MCF 10A (cell line): ENCODE measurements at regions not wholly inside any gene's neighbourhood (a gene's known extent, or its start where the extent isn't known, plus 50 kb on each side); places are given as distances from the start of the nearest gene placed in this dataset.
"Not testable (repeated sequence)": the region's sequence is repeated elsewhere in the genome, so short reads cannot be mapped to it uniquely, and the experiment has no call there.

ENCODE experiments used
- BruUV-seq: library from RNA; stranded (reverse); fragments of 400-500 nt; replicated peaks from 2 replicates; lab custom pipeline; 2021; lab: Mats Ljungman, UMichigan
- CTCF ChIA-PET: fragments of 300-600 bp; sonication (Branson Sonifier 250); formaldehyde crosslinking; extraction: SDS; loops from one replicate; lab custom pipeline; 2021; ENCODE audit warnings: antibody characterized with exemption, inconsistent platforms; lab: Yijun Ruan, JAX
- POLR2A ChIA-PET: fragments of 300-600, 350-650 bp; sonication (Branson Sonifier 250); formaldehyde crosslinking; extraction: SDS; loops from one replicate; lab custom pipeline; 2020; ENCODE audit warnings: antibody characterized with exemption, inconsistent platforms; lab: Yijun Ruan, JAX
- DNase-seq: peaks from one replicate; pipeline ENCODE4 v3.0.0-alpha.2; 2018; ENCODE audit not compliant: unreplicated experiment
- H3K27ac Mint-ChIP-seq: one replicate; pipeline ENCODE4 v1.8.0; 2022; ENCODE audit warnings: mild to moderate bottlenecking, low read depth, mixed read lengths; ENCODE audit not compliant: unreplicated experiment
- H3K27me3 Mint-ChIP-seq: one replicate; pipeline ENCODE4 v1.8.0; 2022; ENCODE audit warnings: mixed read lengths; ENCODE audit not compliant: insufficient read depth, unreplicated experiment
- H3K36me3 Mint-ChIP-seq: one replicate; pipeline ENCODE4 v1.8.0; 2022; ENCODE audit warnings: mild to moderate bottlenecking, moderate library complexity, mixed read lengths; ENCODE audit not compliant: insufficient read depth, unreplicated experiment
- H3K4me1 Mint-ChIP-seq: one replicate; pipeline ENCODE4 v1.8.0; 2022; ENCODE audit warnings: mixed read lengths; ENCODE audit not compliant: insufficient read depth, unreplicated experiment
- H3K4me3 Mint-ChIP-seq: one replicate; pipeline ENCODE4 v1.8.0; 2022; ENCODE audit warnings: mild to moderate bottlenecking, moderate library complexity, mixed read lengths; ENCODE audit not compliant: unreplicated experiment
- H3K9me3 Mint-ChIP-seq: one replicate; pipeline ENCODE4 v1.8.0; 2022; ENCODE audit warnings: mixed read lengths; ENCODE audit not compliant: unreplicated experiment
- intact Hi-C: fragments of 100-400 bp; cut with micrococcal nuclease; formaldehyde crosslinking; loops from 2 replicates; pipeline ENCODE4 v1.14.1; 2022
- TF ChIP-seq, protein P1 (sequence below): fragments of 200-600 bp; IDR thresholded peaks from one replicate; pipeline ENCODE4 v1.8.0; 2022; ENCODE audit warnings: antibody characterized with exemption, mild to moderate bottlenecking; ENCODE audit not compliant: unreplicated experiment

DNA sequence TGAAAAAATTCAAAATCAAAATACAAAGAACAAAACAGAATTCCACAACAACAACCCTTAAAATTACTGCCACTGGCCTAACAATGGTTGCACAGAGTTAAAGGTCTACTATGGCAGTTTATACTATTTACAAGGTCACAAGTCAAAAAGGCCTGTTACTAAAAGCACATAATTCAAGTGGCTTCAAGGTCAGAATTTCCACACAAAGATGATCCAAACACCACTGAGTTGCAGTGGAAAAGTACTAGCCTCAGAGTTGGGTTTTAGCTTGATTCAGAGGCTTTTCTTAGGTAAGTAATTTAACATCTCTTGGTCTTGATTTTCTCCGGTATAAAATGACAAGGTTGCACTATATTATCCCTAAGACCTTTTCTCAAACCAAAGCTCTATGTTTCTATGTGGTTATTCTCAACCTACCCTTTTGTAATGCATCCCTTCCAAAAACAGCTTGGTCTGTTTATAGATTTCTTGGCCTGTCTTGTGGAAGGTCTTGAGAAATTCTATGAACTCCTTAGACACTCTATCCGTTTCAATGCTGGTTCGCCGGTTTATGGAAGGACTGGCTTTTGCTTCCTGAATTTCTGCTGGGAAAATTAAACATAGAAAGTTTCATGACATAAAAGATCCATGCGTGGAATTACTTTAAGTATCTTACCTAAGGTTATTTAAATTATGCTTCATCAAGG lies 69.5 kb downstream of the MDH2 start:
- H3K36me3 Mint-ChIP-seq, H3K4me3 Mint-ChIP-seq, H3K9me3 Mint-ChIP-seq, BruUV-seq, CTCF ChIA-PET, H3K27ac Mint-ChIP-seq, H3K27me3 Mint-ChIP-seq, POLR2A ChIA-PET, DNase-seq, intact Hi-C loops, H3K4me1 Mint-ChIP-seq: not testable (repeated sequence)

DNA sequence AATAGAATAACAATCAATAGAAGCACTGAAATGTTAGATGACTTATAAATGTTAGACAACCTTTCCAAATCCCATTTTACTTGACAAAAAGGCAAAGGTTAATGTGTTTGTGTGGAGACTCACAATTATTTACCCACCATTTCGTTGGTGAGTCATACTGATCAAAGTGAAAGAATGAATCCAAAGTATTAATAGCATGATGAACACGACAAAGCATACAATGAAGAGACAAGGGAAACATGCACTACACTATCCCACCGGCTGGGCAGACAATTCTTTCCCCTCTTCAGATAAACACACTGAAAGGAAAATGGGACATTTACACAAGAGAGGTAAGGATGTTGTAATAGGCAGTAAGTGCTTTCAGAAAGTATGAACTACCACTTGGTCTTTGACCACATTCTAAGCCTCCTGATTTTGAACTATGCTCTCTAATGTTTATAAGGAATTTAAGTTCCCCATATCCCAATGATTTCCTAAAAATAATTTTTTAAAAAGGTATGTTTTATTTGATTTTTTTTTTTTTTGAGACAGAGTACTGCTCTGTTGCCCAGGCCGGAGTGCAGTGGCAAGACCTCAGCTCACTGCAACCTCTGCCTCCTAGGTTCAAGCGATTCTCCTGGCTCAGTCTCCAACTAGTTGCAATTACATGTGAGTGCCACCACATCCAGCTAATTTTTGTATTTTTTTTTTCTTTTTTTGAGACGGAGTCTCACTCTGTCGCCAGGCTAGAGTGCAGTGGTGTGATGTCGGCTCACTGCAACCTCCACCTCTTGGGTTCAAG lies 70.5 kb downstream of the MDH2 start:
- intact Hi-C loops, BruUV-seq, H3K36me3 Mint-ChIP-seq, H3K27ac Mint-ChIP-seq, POLR2A ChIA-PET, H3K9me3 Mint-ChIP-seq, H3K27me3 Mint-ChIP-seq, H3K4me3 Mint-ChIP-seq, H3K4me1 Mint-ChIP-seq: not testable (repeated sequence)
- peak; percentile 0 for DNase-seq
- CTCF ChIA-PET: interaction anchor here (0.7 to 1.9 kb wide), 3 partner anchors 9 to 252 kb away, joined by 3 to 4 read pairs (median 3); no protein-coding TSS in a partner anchor

DNA sequence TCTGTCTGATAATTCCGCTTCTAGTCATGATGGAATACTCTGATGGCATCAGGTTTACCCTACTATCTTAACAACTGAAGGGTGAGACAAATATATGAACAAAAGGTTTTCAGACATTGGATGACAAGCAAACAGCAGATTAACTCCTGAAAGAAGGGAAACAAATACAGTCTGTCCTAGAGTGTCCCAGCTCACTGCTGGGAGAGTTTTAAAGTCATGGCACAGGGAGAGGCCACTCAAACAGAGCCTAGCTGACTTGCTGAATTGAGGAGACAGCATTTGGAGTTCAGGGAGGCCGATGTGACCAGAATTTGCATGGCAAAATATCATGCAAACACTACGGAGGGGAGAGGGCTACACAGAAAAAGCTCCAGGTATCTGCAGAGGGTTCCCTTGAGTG lies 73.1 kb downstream of the MDH2 start:
- intact Hi-C loops: no loop called here
- DNase-seq: no peak
- H3K4me3 Mint-ChIP-seq: no peak overlapping the region
- H3K27me3 Mint-ChIP-seq: no peaks in the 10 kb centered on the region
- TF ChIP-seq, protein P1, sequence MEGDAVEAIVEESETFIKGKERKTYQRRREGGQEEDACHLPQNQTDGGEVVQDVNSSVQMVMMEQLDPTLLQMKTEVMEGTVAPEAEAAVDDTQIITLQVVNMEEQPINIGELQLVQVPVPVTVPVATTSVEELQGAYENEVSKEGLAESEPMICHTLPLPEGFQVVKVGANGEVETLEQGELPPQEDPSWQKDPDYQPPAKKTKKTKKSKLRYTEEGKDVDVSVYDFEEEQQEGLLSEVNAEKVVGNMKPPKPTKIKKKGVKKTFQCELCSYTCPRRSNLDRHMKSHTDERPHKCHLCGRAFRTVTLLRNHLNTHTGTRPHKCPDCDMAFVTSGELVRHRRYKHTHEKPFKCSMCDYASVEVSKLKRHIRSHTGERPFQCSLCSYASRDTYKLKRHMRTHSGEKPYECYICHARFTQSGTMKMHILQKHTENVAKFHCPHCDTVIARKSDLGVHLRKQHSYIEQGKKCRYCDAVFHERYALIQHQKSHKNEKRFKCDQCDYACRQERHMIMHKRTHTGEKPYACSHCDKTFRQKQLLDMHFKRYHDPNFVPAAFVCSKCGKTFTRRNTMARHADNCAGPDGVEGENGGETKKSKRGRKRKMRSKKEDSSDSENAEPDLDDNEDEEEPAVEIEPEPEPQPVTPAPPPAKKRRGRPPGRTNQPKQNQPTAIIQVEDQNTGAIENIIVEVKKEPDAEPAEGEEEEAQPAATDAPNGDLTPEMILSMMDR: no peak
- CTCF ChIA-PET: interaction anchor here (0.7 kb wide), 1 partner anchor 8 kb away, joined by 3 read pairs; no protein-coding TSS in a partner anchor
- H3K9me3 Mint-ChIP-seq: no peaks in the 10 kb centered on the region
- no TSS peak for BruUV-seq
- H3K27ac Mint-ChIP-seq: no peak overlapping the region
- H3K4me1 Mint-ChIP-seq: no peaks in the 10 kb centered on the region
- H3K36me3 Mint-ChIP-seq: no peaks in the 10 kb centered on the region
- POLR2A ChIA-PET: no interaction called here

DNA sequence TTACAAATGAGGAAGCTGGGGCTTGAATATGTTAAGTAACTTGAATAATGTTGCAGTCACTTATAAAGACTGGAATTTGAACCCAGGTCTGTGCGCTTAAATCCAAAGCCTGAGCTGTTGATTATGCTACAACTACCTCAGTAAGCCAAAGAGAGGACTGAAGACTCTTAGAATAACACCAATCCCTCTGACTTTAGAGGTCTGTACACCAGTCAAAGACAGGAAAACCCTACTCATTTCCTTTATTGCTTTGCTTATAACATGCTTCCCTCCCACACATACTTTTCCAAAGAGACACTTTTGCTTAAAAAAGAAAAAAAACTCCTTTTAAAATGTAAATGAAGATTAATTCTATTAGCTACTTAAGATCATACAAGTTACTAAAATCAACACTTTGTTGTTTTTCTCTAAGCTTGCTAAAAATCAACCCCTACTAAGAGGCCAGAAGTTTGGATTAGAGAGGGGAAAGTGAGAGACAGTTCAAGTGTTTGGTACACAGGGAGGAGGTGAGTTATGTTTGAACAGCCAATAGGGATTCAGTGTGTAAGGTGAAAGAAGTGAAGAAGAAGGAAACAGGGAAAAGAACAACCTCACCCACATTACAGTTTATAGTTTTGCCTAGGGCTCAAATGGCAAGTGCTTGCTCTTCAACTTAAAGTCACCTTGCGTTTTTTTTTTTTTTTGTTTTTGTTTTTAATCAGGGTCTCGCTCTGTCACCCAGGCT lies 74.8 kb downstream of the MDH2 start:
- no peaks in the 10 kb centered on the region for H3K36me3 Mint-ChIP-seq
- no peak overlapping the region for H3K27ac Mint-ChIP-seq
- no peak for DNase-seq
- H3K27me3 Mint-ChIP-seq: no peaks in the 10 kb centered on the region
- H3K9me3 Mint-ChIP-seq: no peaks in the 10 kb centered on the region
- POLR2A ChIA-PET: no interaction called here
- CTCF ChIA-PET: interaction anchor here (0.6 to 0.8 kb wide), 3 partner anchors 34 to 77 kb away, joined by 3 to 4 read pairs (median 3); no protein-coding TSS in a partner anchor
- no peak overlapping the region for H3K4me3 Mint-ChIP-seq
- TF ChIP-seq, protein P1: no peak
- H3K4me1 Mint-ChIP-seq: no peaks in the 10 kb centered on the region
- no TSS peak for BruUV-seq
- intact Hi-C loops: no loop called here
